ENCODE measurements at regions not wholly inside any gene's neighbourhood (a gene's known extent, or its start where the extent isn't known, plus 50 kb on each side); places are given as distances from the start of the nearest gene placed in this dataset.

GRCh38 chr6:71420693-71421328, 132.2 kb downstream of the OGFRL1 start:
- no peak for TF ChIP-seq CTCF (IDR thresholded peaks at IDR 0.05; ENCODE audit: borderline replicate concordance, insufficient read depth, low read depth, low read length)
- H3K4me3 ChIP-seq (ENCODE audit: low read depth, low read length) = no peak overlapping the region

GRCh38 chr6:71421611-71422010, 133.0 kb downstream of the OGFRL1 start:
- no peak for TF ChIP-seq CTCF (IDR thresholded peaks at IDR 0.05; ENCODE audit: borderline replicate concordance, insufficient read depth, low read depth, low read length)

GRCh38 chr6:71430018-71430417, 141.4 kb downstream of the OGFRL1 start:
- no peak for TF ChIP-seq CTCF (IDR thresholded peaks at IDR 0.05; ENCODE audit: borderline replicate concordance, insufficient read depth, low read depth, low read length)
- H3K4me3 ChIP-seq (ENCODE audit: low read depth, low read length) = no peak overlapping the region

More at GRCh38 chr6:71421611-71422010, 133.0 kb downstream of the OGFRL1 start:
- H3K4me3 ChIP-seq (ENCODE audit: low read depth, low read length) = no peak overlapping the region

- no peak for TF ChIP-seq CTCF (IDR thresholded peaks at IDR 0.05; ENCODE audit: borderline replicate concordance, insufficient read depth, low read depth, low read length)
- H3K4me3 ChIP-seq (ENCODE audit: low read depth, low read length) = no peak overlapping the region
These were observed 144.8 kb downstream of the OGFRL1 start for GRCh38 chr6:71433441-71433840.

- no peak for TF ChIP-seq CTCF (IDR thresholded peaks at IDR 0.05; ENCODE audit: borderline replicate concordance, insufficient read depth, low read depth, low read length)
- no peak overlapping the region for H3K4me3 ChIP-seq (ENCODE audit: low read depth, low read length)
These were observed 155.6 kb downstream of the OGFRL1 start for GRCh38 chr6:71444222-71444621.

- TF ChIP-seq CTCF (IDR thresholded peaks at IDR 0.05; ENCODE audit: borderline replicate concordance, insufficient read depth, low read depth, low read length) = no peak
These were observed 157.4 kb downstream of the OGFRL1 start for GRCh38 chr6:71446057-71446456.

GRCh38 chr6:71446470-71446869, 157.9 kb downstream of the OGFRL1 start:
- H3K4me3 ChIP-seq (ENCODE audit: low read depth, low read length) = no peak overlapping the region
- TF ChIP-seq CTCF (IDR thresholded peaks at IDR 0.05; ENCODE audit: borderline replicate concordance, insufficient read depth, low read depth, low read length) = no peak

More at GRCh38 chr6:71446057-71446456, 157.4 kb downstream of the OGFRL1 start:
- no peak overlapping the region for H3K4me3 ChIP-seq (ENCODE audit: low read depth, low read length)

All from GM12875 (cell line).